Stimulated activated CD8-positive, alpha-beta memory T cell treated with anti-CD3 and anti-CD28 coated beads, Interleukin-15, amount 100 ng/mL, for 48 hours (primary cell): ENCODE measurements at regions not wholly inside any gene's neighbourhood (a gene's known extent, or its start where the extent isn't known, plus 50 kb on each side); places are given as distances from the start of the nearest gene placed in this dataset.

Experiments used
- DNase-seq, 2 donors: peaks; one replicate each; pipeline ENCODE4 v3.0.0-alpha.2; 2020; ENCODE audit warnings: low read depth in 2 of 2

GRCh38 chr10:113442336-113442735, 110.5 kb upstream of the HABP2 start:
- no peak for DNase-seq

GRCh38 chr10:113443141-113443925, 109.5 kb upstream of the HABP2 start:
- no peak for DNase-seq

DNA sequence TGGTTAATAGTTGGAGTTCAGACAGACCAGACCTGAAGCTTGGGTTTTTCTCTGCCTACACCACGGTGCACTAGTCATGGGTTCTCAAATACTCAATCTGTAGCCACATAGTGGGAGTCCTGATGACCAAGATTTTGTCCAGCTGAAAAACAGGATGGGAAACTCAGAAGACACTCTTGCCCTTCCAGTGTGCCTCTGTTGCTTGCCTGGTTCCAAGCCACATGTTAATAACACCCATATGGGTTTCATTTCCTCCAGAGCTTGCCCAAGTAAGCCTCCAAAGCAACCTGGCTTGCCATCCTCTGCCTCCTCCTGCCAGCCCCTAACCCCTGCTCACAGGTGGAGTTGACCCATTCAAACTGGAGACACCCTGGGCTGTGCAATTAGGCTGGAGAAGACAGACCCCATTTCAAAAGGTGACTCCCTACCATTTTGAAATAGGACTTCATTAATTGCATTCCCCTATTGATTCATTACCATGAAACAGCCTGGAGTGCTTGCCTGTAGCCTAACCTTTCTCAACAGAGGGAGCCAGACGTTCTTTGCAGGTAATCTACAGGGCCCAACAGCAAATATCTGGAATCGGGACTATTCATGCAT, 108.0 kb upstream of the HABP2 start:
- no peak for DNase-seq

DNA sequence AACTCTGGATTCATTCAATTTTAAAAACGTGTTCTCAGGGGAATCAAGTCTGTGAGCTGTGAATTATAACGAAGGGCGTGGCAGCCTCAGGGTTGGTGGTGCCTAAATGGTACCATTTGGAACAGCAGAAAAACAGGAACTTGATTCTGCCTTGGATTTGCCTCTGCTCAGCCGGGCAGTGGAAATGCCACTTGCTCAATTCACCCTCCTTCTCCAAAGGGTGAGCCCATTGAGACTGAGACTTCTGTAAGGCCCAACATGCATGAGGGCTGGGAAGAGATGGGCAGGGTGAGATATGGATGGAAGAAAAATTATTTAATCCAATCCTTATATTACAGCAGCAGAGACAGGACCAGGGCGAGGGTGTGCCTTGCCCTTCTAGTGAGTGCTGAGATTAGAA, 107.1 kb upstream of the HABP2 start:
- DNase-seq = no peak

DNA sequence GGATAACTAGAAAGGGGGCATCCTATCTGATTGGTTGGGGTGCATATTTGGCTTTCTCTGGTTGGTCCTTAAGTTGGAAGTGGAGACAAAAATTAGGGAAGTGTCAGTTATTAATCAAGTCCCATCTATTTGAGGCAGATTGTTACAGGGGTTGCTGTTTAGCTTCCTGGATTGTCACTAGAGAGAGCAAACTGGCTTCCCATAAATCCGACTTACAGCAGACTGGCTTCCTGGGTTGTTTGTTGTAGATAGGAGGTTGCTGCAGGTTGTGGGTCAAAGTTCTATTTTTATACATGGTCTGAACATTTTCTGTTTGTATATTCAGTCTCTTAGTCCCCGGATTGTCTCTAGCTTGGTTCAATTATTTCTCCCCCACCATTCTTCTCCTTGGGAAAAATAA, 106.1 kb upstream of the HABP2 start:
- no peak for DNase-seq

GRCh38 chr10:113447278-113447677, 105.6 kb upstream of the HABP2 start:
- no peak for DNase-seq

GRCh38 chr10:113449006-113449695, 103.7 kb upstream of the HABP2 start:
- no peak for DNase-seq

DNA sequence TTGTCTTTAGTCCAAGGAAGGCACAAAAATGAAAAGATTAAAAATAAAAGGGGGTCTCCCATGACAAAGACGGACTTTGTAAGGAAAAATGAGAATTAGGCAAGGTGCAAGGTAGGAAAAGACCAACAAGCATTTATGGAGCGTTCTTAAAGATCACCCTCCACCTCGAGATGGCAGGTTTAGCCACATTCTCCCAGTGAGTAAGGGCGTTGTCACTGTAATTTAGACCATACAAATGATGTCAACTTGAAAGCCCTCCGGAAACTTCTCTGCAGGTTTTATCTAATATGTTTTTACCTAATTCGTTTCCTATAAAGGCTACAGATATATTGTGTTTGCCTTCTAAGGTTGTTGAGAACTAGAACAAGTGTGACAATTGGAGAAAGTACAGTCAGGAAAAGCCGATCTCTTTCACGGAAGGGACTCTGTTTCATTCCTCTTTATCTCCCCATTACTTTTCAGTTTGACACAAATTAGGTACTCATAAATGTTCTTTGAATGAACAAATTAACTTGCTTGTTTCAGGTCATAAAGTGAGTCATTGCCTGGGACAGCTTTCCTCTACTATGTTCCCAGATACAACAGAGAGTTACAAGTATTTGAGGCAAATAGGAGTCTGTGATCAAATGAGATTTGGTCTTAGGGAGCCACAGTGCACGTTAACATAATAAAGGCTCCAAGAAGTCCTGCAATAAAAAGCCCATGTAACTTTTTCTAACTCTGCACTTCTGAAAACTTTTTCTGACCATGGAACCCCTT, 102.6 kb upstream of the HABP2 start:
- no peak for DNase-seq

DNA sequence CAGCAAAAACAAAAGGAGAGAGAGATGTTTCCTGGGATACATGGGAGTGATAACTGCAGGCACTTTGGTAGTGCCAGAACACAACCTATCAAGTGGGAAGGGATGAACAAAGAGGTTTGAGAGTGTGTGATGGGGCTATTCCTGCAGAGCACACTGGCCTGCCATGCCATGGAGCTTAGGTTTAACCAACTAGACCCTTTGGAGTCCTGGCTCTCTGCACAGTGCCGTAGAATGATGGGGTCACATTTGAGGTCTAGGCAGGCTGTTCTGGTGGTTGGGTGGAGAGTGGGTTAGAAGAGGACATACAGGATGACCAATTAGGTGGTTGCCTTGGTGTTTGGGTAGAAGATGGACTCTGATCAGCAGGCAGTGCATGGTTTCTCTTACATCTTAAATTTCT, 101.9 kb upstream of the HABP2 start:
- DNase-seq = no peak

DNA sequence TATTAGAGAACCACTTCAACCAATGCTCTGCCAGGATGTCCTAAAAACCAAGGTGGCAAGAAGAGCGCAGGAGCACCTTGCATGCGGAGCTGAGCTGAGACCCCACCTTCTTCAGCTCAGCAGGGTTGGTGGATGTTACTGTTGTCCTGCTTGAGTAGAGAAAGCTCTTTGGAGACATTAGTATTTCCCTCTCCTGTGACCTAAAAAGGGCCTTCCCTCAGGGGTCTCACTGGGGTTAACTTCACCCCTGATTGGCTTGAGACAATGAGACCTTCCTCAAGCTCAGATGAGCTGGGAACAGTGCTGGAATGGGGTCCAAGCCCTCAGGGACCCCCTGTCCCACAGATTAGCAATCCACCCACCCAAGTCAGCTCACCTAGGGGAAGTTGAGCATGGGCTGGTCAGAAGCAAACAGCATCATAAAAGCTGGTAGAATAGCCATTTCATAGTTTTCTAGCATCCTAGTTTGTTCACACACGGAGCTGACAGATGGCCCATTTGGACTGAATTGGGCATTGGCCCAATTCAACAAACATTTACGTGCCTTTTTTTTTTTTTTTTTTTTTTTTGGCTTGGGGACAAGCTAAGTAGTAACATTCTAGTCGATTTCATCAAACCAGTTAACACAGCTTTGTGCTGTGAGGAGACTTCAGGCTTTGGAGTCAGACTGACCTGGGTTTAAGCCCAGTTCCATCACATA, 100.6 kb upstream of the HABP2 start:
- DNase-seq = no peak

DNA sequence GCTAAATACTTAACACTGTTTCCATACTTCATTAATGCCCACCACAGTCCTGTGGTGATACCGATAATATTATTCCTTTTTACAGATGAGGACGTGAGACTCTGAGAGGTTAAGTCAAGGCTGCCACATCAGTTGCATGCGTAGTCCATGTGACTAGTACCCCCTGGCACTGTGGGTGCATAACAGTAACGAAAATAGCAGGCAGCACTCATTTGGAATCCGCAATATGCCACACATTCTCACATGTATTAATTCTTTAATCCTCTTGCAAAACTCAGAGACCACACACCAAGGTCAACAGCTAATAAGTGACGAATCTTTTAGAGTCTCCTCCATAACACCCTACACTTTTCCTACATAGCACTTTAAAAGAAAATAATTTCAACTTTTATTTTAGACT, 99.5 kb upstream of the HABP2 start:
- no peak for DNase-seq

GRCh38 chr10:113454341-113455061, 98.4 kb upstream of the HABP2 start:
- DNase-seq = no peak

GRCh38 chr10:113455947-113456346, 96.9 kb upstream of the HABP2 start:
- no peak for DNase-seq

DNA sequence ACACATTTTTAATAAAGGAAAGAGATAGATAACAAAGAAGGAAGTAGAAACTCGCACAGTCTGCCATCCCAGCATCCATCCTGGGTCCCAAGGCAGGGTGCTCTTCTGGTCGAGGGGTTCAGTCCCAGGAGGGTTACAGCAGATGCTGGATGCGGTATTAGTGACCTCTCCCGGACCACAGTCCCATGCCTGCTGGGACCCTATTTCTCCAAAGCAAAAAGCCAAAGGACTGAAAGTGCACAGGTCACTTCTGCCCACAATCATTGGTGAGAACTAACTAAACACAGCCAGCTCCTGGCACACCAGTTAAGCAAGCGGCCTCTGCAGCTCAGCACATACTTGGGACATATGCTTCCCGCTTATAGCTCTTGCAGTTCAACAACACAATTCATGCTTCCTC, 96.1 kb upstream of the HABP2 start:
- no peak for DNase-seq

- no peak for DNase-seq
Measured at GRCh38 chr10:113457408-113457807, 95.4 kb upstream of the HABP2 start.

GRCh38 chr10:113458451-113458850, 94.4 kb upstream of the HABP2 start:
- DNase-seq = no peak

DNA sequence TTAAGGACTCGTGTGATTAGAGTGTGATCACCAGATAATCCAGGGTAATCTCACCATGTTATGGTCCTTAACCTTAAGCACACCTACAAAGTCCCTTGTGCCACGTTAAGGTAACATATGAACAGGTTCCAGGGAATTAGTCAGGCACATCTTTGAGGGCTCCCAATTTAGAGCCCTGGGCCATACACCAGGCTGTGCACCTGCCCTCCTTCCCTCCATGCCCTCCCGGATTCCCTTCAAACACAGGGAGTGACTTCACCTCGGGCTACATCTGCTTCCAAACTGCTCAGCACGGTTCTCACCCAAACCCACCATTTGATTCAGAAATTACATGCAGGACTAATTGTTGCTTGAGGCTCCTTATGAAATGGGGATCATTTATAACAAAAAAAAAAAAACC, 93.9 kb upstream of the HABP2 start:
- no peak for DNase-seq

DNA sequence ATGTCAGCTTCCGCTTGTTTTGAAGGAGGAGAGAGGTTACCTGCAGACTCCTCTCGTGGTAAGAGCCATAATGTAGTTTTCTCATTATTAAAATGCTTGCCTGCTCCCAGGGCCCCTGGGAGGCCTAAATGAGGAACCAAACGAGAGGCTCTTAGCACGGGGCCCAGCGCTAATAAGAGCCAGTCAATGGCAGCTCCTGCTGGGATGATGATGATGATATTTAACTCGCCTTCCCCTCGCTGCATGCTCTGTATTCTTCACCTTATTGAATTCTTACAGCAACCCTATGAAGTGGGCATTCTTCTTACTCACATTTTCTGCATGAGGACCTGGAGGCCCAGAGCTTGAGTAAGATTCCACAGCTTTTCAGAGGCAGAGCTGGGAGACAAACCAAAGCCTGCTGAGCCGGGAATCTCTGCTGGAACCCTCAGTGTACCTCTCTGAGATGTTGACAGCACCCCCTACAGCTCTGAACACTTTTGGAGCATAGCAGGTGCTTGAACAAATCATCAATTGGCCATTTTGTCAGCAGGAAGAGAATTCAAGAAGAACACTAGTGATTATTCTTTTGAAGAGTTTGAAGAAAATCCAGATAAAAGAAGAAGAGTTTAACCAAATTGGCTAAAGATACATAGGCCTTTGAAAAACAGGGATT, 93.1 kb upstream of the HABP2 start:
- no peak for DNase-seq

- DNase-seq = no peak
Measured at GRCh38 chr10:113463083-113463482, 89.8 kb upstream of the HABP2 start.

- no peak for DNase-seq
Measured at GRCh38 chr10:113463777-113464176, 89.1 kb upstream of the HABP2 start.

GRCh38 chr10:113469796-113470195, 83.1 kb upstream of the HABP2 start:
- DNase-seq = no peak
